Upper lobe of left lung (tissue), 6 donors: ENCODE measurements at regions not wholly inside any gene's neighbourhood (a gene's known extent, or its start where the extent isn't known, plus 50 kb on each side); places are given as distances from the start of the nearest gene placed in this dataset.
A peak's percentile ranks its signal among the peaks of the same experiment; 100 is the strongest.

Source experiments
- ATAC-seq, 2 donors: fragments of 200-7000 bp; cut with Tn5 transposase; one replicate each; pipeline ENCODE4 v1.9.1; 2022; ENCODE audit warnings: mild to moderate bottlenecking in 2 of 2, moderate library complexity in 2 of 2; ENCODE audit not compliant: low FRiP score in 2 of 2
- DNase-seq, 2 donors: peaks; one replicate each; pipeline ENCODE4 v3.0.0-alpha.2; 2019 to 2020
- H3K27ac ChIP-seq, 4 donors: fragments of 200-600 bp; sonication (generic); one replicate each; pipeline ENCODE4 v1.5.1; 2016 to 2019
- H3K27me3 ChIP-seq, 4 donors: fragments of 200-600 bp; sonication (generic); one replicate each; pipeline ENCODE4 v1.5.1; 2017 to 2019
- H3K36me3 ChIP-seq, 4 donors: fragments of 200-600 bp; sonication (generic); one replicate each; pipeline ENCODE4 v1.5.1; 2016 to 2019
- H3K4me1 ChIP-seq, 4 donors: fragments of 200-600 bp; sonication (generic); one replicate each; pipeline ENCODE4 v1.5.1; 2018 to 2019
- H3K4me3 ChIP-seq, 4 donors: fragments of 200-600 bp; sonication (generic); one replicate each; pipeline ENCODE4 v1.5.1; 2017 to 2019; ENCODE audit warnings: mild to moderate bottlenecking in 2 of 4, moderate library complexity in 1 of 4
- H3K9me3 ChIP-seq, 4 donors: fragments of 200-600 bp; sonication (generic); one replicate each; pipeline ENCODE4 v1.5.1; 2018 to 2019
- CTCF ChIP-seq, 6 experiments: fragments of 450-650 bp in 4 of 6; fragments of 200-600 bp in 2 of 6; sonication (generic) in 2 of 6; IDR thresholded peaks; one replicate each; pipeline ENCODE4 v1.5.1; 2016 to 2019; ENCODE audit warnings: antibody characterized with exemption in 6 of 6
- EP300 ChIP-seq, 4 donors: sonication (generic); formaldehyde crosslinking; IDR thresholded peaks; one replicate each; pipeline ENCODE4 v1.5.1; 2017; ENCODE audit warnings: antibody characterized with exemption in 4 of 4, control low read depth in 2 of 4
- POLR2A ChIP-seq, 4 donors: fragments of 450-650 bp; IDR thresholded peaks; one replicate each; pipeline ENCODE4 v1.5.1; 2016 to 2017; ENCODE audit warnings: antibody characterized with exemption in 4 of 4, mild to moderate bottlenecking in 2 of 4
- POLR2AphosphoS5 ChIP-seq, 2 donors: sonication (generic); formaldehyde crosslinking; IDR thresholded peaks; one replicate each; pipeline ENCODE4 v1.5.1; 2017; ENCODE audit warnings: antibody characterized with exemption in 2 of 2
- WGBS, 2 donors: methylation state at CpG; one replicate each; pipeline ENCODE4 v1.1.5; 2017 to 2018; 5-methylcytosine and 5-hydroxymethylcytosine counted together
- donor health status: DM: no; HTN: no; CAD: no; lungs with moderate emphysema.
- donor health status: DM: no; HTN: yes; CAD: no; lungs with severe emphysema.

- peak overlapping the region in 1 of 4 donors; percentile 49 for H3K27ac ChIP-seq
- H3K4me1 ChIP-seq = no peaks in the 10 kb centered on the region
- DNase-seq (no peak), ATAC-seq (no peak)
- no peaks in the 10 kb centered on the region for H3K27me3 ChIP-seq
- 93% methylated on average over 20 of the region's 20 CpGs for WGBS, 2 donors
- H3K36me3 ChIP-seq = no peaks in the 10 kb centered on the region
- peaks cover 11 to 21% (median 15%) of the 10 kb centered on the region in 4 donors for H3K9me3 ChIP-seq
- TF ChIP-seq POLR2A (IDR thresholded peaks at IDR 0.05) (no peak), EP300 (IDR thresholded peaks at IDR 0.05) (no peak), CTCF (IDR thresholded peaks at IDR 0.05) (no peak), POLR2AphosphoS5 (IDR thresholded peaks at IDR 0.05) (no peak)
- no peak overlapping the region for H3K4me3 ChIP-seq
Observed at GRCh38 chr15:75138016-75138999, 63.4 kb upstream of the C15orf39 start.

- TF ChIP-seq EP300 (IDR thresholded peaks at IDR 0.05) (no peak), CTCF (IDR thresholded peaks at IDR 0.05) (no peak)
- Histone ChIP-seq H3K4me3 (no peak overlapping the region), H3K27ac (peak overlapping the region in 2 of 4 donors; percentile 18 to 49), H3K36me3 (no peaks in the 10 kb centered on the region), H3K9me3 (peaks cover 18 to 41% (median 33%) of the 10 kb centered on the region in 4 donors), H3K4me1 (no peaks in the 10 kb centered on the region), H3K27me3 (no peaks in the 10 kb centered on the region)
- ATAC-seq = no peak
- 54 to 60% methylated on average over 7 of the region's 7 CpGs for WGBS, 2 donors
- DNase-seq = peak in 1 of 2 donors; percentile 10
Observed at GRCh38 chr15:75140080-75140879, 61.4 kb upstream of the C15orf39 start.

- WGBS, 2 donors = 96 to 97% methylated on average over 2 to 3 of the region's 3 CpGs
- no peak for ATAC-seq
Observed at GRCh38 chr15:75142499-75142898, 59.2 kb upstream of the C15orf39 start.

GRCh38 chr15:75143738-75144334 lies 57.8 kb upstream of the C15orf39 start:
- ATAC-seq (no peak), DNase-seq (peak in 1 of 2 donors; percentile 32)
- WGBS, 2 donors = 90 to 96% methylated on average over 4 to 5 of the region's 5 CpGs
- Histone ChIP-seq H3K4me1 (no peaks in the 10 kb centered on the region), H3K36me3 (no peaks in the 10 kb centered on the region), H3K4me3 (no peak overlapping the region), H3K27me3 (no peaks in the 10 kb centered on the region), H3K9me3 (peaks cover 18 to 50% (median 36%) of the 10 kb centered on the region in 4 donors), H3K27ac (no peak overlapping the region)
- TF ChIP-seq POLR2A (IDR thresholded peaks at IDR 0.05) (no peak), EP300 (IDR thresholded peaks at IDR 0.05) (no peak), CTCF (IDR thresholded peaks at IDR 0.05) (no peak), POLR2AphosphoS5 (IDR thresholded peaks at IDR 0.05) (no peak)

More at GRCh38 chr15:75142499-75142898, 59.2 kb upstream of the C15orf39 start:
- H3K36me3 ChIP-seq = no peaks in the 10 kb centered on the region
- peaks cover 18 to 46% (median 33%) of the 10 kb centered on the region in 4 donors for H3K9me3 ChIP-seq
- no peak overlapping the region for H3K27ac ChIP-seq
- no peak overlapping the region for H3K4me3 ChIP-seq
- H3K27me3 ChIP-seq = no peaks in the 10 kb centered on the region
- no peak for DNase-seq
- TF ChIP-seq CTCF (IDR thresholded peaks at IDR 0.05) = no peak
- TF ChIP-seq EP300 (IDR thresholded peaks at IDR 0.05) = no peak
- no peak for TF ChIP-seq POLR2A (IDR thresholded peaks at IDR 0.05)
- TF ChIP-seq POLR2AphosphoS5 (IDR thresholded peaks at IDR 0.05) = no peak
- H3K4me1 ChIP-seq = no peaks in the 10 kb centered on the region
